ENCODE measurements at regions not wholly inside any gene's neighbourhood (a gene's known extent, or its start where the extent isn't known, plus 50 kb on each side); places are given as distances from the start of the nearest gene placed in this dataset.

DNA sequence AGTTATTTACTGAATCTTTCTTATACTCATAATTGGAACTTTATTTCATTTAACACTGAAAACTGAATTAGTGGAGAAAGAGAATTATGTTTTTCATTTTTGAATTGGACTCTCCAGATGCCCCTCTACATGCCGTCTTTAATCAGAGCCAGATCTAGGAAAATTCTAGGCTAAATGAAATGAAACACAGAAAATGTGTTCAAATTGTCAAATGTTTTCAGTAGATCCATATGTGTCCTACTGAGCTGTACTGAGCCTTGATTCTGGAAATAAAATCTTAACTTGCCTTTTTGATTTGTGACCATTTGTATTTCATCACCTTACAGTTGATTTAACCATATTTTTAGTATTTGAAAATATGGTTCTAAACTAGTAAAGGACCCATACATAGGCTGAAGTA, 64.0 kb upstream of the GK2 start:
- DNase-seq (ENCODE audit: low spot score) = no peak

DNA sequence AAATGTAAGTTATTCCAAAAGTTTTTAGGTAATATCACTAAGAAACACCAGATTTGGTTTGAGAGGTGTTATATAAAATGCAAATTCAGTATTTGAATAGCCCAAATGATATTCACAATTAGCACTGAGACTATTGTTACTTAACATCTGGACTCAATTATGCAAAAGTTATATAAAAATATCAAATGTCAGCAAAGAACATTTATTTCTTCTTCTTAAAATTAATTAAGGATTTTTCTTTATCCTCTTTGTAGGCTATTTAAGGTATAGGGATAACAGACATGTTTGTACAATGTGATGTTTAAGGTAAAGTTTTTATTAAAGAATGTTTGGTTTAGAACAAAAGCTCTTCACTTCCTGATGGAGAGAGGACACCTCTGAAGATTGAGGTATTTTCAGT, 63.3 kb upstream of the GK2 start:
- no peak for DNase-seq (ENCODE audit: low spot score)

DNA sequence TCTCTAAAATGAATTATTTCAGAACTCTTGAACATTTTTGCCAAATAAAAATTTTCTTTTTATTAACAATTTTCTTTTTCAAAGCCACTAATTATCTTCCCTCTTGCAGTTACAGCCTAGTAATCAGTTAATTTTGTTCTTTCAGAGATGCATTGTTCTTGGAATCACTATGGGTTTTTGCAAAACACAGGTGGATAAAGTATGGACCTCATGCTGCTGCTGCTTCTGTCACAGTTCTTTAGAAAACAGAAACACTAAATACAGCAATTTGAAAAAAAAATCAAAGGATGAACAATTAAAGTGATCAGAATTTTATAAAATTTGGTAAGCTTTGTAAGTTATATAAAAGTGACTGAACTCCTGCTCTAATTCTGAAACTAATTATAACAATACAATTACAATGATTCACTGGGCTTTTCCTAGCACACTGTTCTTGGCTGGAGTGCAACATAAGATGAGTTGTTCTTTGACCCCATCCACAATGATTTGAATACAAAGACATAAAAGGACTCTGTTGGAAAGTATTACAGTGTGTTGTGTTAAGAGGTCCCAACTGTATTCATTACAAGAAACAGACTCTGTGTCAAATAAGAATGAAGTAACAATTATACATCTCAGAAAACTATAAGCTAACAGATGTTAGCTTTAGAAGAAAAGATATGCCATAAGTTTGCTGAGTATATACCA, 59.4 kb upstream of the GK2 start:
- DNase-seq (ENCODE audit: low spot score) = no peak

DNA sequence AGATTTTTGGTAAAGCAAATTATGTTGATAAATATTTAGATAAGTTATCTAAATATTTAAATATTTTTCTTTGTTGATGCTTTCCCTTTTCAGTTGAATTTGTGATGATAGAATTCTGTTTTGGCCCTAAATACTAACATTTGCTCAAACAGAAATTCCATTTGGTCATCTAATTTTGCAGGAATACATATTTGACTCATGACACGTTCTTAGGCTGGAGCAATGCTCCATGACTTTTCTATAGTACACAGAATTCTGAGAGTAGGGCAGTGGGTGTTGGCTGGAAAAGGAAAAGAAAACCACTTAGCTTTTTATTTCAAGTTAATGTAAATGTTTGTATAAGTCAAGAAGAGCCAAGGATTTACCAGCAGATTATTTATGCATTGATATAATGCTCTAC, 58.6 kb upstream of the GK2 start:
- DNase-seq (ENCODE audit: low spot score) = no peak

Measured in mesenteric fat pad (tissue), 1 donor.